KMS-11 (cell line): ENCODE measurements at regions not wholly inside any gene's neighbourhood (a gene's known extent, or its start where the extent isn't known, plus 50 kb on each side); places are given as distances from the start of the nearest gene placed in this dataset.

ENCODE experiments used
- H2AFZ ChIP-seq: fragments of 200-600 bp; sonication (generic); 2 replicates; pipeline ENCODE4 v1.6.1; 2016; ENCODE audit warnings: antibody characterized with exemption, mixed run types, low read depth
- H3K27ac ChIP-seq: fragments of 200-600 bp; sonication (generic); 2 replicates; pipeline ENCODE4 v1.6.1; 2016; ENCODE audit warnings: mild to moderate bottlenecking, mixed run types
- H3K27me3 ChIP-seq: fragments of 200-600 bp; sonication (generic); 2 replicates; pipeline ENCODE4 v1.6.1; 2017; ENCODE audit warnings: mild to moderate bottlenecking, low read depth, mixed run types, moderate library complexity; ENCODE audit not compliant: insufficient read depth
- H3K36me3 ChIP-seq: fragments of 200-600 bp; sonication (generic); 2 replicates; pipeline ENCODE4 v1.6.1; 2017; ENCODE audit warnings: mild to moderate bottlenecking, mixed run types; ENCODE audit not compliant: insufficient read depth
- H3K4me1 ChIP-seq: fragments of 200-600 bp; sonication (generic); 2 replicates; pipeline ENCODE4 v1.6.1; 2016; ENCODE audit warnings: mild to moderate bottlenecking, low read depth, mixed run types; ENCODE audit not compliant: poor library complexity, severe bottlenecking
- H3K4me2 ChIP-seq: fragments of 200-600 bp; sonication (generic); 2 replicates; pipeline ENCODE4 v1.7.0; 2016; ENCODE audit warnings: mild to moderate bottlenecking, mixed run types
- H3K4me3 ChIP-seq: fragments of 200-600 bp; sonication (generic); IDR thresholded peaks from 2 replicates; pipeline ENCODE4 v1.6.1; 2017; ENCODE audit warnings: low read depth, low read length, mixed read lengths; ENCODE audit not compliant: insufficient read depth
- H3K79me2 ChIP-seq: fragments of 200-600 bp; sonication (generic); 2 replicates; pipeline ENCODE4 v1.6.1; 2016; ENCODE audit warnings: low read depth, mixed run types; ENCODE audit not compliant: insufficient read depth
- H3K9ac ChIP-seq: fragments of 200-600 bp; sonication (generic); 2 replicates; pipeline ENCODE4 v1.6.1; 2016; ENCODE audit warnings: mild to moderate bottlenecking, mixed run types
- H4K20me1 ChIP-seq: fragments of 200-600 bp; sonication (generic); 2 replicates; pipeline ENCODE4 v1.6.1; 2016; ENCODE audit warnings: mild to moderate bottlenecking, mixed run types; ENCODE audit not compliant: insufficient read depth
- CTCF ChIP-seq: fragments of 200-600 bp; sonication (generic); conservative IDR thresholded peaks from 2 replicates; pipeline ENCODE4 v1.6.1; 2017; ENCODE audit warnings: low read depth, mild to moderate bottlenecking, antibody characterized with exemption, low read length, moderate library complexity, mixed read lengths

- Histone ChIP-seq H3K27ac (peak overlapping the region; percentile 41), H3K36me3 (no peaks in the 10 kb centered on the region), H3K4me2 (peak overlapping the region; percentile 36; the same call in 1 of the 2 replicates), H3K27me3 (no peaks in the 10 kb centered on the region), H3K4me3 (no peak overlapping the region), H2AFZ (no peak overlapping the region), H3K79me2 (no peaks in the 10 kb centered on the region), H4K20me1 (no peaks in the 10 kb centered on the region), H3K9ac (no peak overlapping the region; the same call in 1 of the 2 replicates), H3K4me1 (peaks cover 49% of the 10 kb centered on the region)
- no peak for TF ChIP-seq CTCF
Measured at GRCh38 chr18:11324956-11325882, 175.8 kb upstream of the PIEZO2 start.

- Histone ChIP-seq H3K27me3 (no peaks in the 10 kb centered on the region), H3K79me2 (no peaks in the 10 kb centered on the region), H3K4me2 (peak overlapping the region; percentile 36; the same call in 1 of the 2 replicates), H3K36me3 (no peaks in the 10 kb centered on the region), H3K4me1 (peaks cover 49% of the 10 kb centered on the region), H3K27ac (peak overlapping the region; percentile 41), H3K4me3 (no peak overlapping the region), H4K20me1 (no peaks in the 10 kb centered on the region), H3K9ac (no peak overlapping the region; the same call in 1 of the 2 replicates), H2AFZ (no peak overlapping the region)
- TF ChIP-seq CTCF: no peak
Measured at GRCh38 chr18:11324510-11324909, 175.1 kb upstream of the PIEZO2 start.

GRCh38 chr18:11323359-11323819 is 174.0 kb upstream of the PIEZO2 start:
- Histone ChIP-seq H2AFZ (no peak overlapping the region), H3K27me3 (no peaks in the 10 kb centered on the region), H3K4me2 (no peak overlapping the region), H3K9ac (no peak overlapping the region), H3K4me1 (peaks cover 49% of the 10 kb centered on the region), H3K36me3 (no peaks in the 10 kb centered on the region), H4K20me1 (no peaks in the 10 kb centered on the region), H3K79me2 (no peaks in the 10 kb centered on the region), H3K4me3 (no peak overlapping the region), H3K27ac (no peak overlapping the region)
- no peak for TF ChIP-seq CTCF

- Histone ChIP-seq H3K4me2 (no peak overlapping the region), H3K36me3 (no peaks in the 10 kb centered on the region), H4K20me1 (no peaks in the 10 kb centered on the region), H3K4me3 (no peak overlapping the region), H2AFZ (no peak overlapping the region), H3K27me3 (no peaks in the 10 kb centered on the region), H3K27ac (no peak overlapping the region), H3K79me2 (no peaks in the 10 kb centered on the region), H3K4me1 (peaks cover 49% of the 10 kb centered on the region), H3K9ac (no peak overlapping the region)
- TF ChIP-seq CTCF: no peak
Measured at GRCh38 chr18:11322716-11323115, 173.3 kb upstream of the PIEZO2 start.
